Thyroid gland (tissue), 4 donors: ENCODE measurements at regions not wholly inside any gene's neighbourhood (a gene's known extent, or its start where the extent isn't known, plus 50 kb on each side); places are given as distances from the start of the nearest gene placed in this dataset.

Experiments
- CTCF ChIP-seq, 6 experiments: fragments of 200-600 bp in 3 of 6; fragments of 450-650 bp in 3 of 6; sonication (generic) in 3 of 6; IDR thresholded peaks; one replicate each; pipeline ENCODE4 v1.5.1; 2016 to 2019; ENCODE audit warnings: antibody characterized with exemption in 6 of 6, mild to moderate bottlenecking in 2 of 6, inconsistent platforms in 1 of 6, moderate library complexity in 1 of 6
- POLR2A ChIP-seq, 2 donors: fragments of 450-650 bp; IDR thresholded peaks; one replicate each; pipeline ENCODE4 v1.6.1; 2017; ENCODE audit warnings: antibody characterized with exemption in 2 of 2, mild to moderate bottlenecking in 2 of 2, moderate library complexity in 1 of 2

GRCh38 chr18:67200665-67201064 is 315.9 kb downstream of the DSEL start:
- TF ChIP-seq CTCF (IDR thresholded peaks at IDR 0.05) = no peak
- no peak for TF ChIP-seq POLR2A (IDR thresholded peaks at IDR 0.05)
